HG03095 (cell line): ENCODE measurements at regions not wholly inside any gene's neighbourhood (a gene's known extent, or its start where the extent isn't known, plus 50 kb on each side); places are given as distances from the start of the nearest gene placed in this dataset.
"Not testable (repeated sequence)": the region's sequence is repeated elsewhere in the genome, so short reads cannot be mapped to it uniquely, and the experiment has no call there.

Experiments
- ATAC-seq: cut with Tn5 transposase; IDR thresholded peaks from one replicate; pipeline ENCODE4 v1.9.1; 2021; ENCODE audit warnings: moderate library complexity; ENCODE audit not compliant: unreplicated experiment

DNA sequence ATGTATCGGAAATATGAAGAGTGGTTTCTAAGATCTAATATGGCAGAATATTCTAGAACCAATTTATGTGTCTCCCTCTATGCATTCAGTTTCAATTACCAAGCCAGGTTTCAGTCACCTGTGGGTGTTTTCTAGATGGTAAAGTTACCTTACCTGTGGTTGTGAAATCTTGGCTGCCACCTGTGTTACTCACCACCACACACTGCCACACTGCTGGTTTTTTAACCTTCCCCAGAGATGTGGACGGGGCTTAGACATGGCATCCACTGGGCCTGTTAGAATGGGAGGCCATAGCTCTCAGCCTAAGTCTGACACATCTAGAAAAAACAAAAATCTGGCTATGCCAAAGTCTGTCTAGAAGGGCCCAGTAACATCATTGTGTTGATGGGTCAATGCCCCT lies 896.5 kb upstream of the PABPC4L start:
- no peak for ATAC-seq

DNA sequence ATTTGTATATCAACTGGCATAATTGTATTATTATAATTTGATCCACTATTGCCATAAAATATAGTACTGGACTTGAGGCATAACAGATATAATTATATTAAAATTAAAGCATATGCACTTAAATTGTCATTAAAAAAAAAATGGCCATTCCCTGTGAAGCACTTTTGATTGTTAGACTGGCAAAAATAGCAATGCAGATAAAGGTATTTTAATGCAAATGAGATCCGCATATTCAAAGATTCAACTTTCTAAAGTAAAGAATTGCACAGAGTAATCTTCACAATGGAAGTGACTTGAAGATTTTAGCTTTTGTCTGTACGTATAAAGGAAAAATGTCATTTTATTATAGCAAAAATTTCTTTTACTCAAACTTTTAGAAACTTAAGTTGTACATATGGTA lies 871.8 kb upstream of the PABPC4L start:
- ATAC-seq, result no peak

DNA sequence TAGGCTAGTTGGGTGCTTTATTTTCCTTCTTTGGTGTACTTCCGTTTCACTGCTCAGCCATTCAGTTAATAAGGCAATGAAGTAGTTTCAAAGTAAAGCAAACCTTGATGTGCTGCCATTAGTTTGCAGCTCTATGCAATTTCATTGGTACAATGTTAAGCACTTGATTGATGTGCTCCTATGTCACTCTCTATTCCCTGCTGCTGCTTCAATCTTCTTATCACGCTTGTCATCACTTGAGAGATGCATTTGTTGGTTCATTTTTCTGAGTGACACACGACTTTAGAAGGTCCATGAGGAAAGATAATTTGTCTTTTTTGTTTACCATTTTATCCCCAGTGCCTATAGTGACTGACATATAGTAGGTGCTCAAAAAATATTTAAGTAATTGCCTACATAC lies 871.0 kb upstream of the PABPC4L start:
- ATAC-seq, result no peak

DNA sequence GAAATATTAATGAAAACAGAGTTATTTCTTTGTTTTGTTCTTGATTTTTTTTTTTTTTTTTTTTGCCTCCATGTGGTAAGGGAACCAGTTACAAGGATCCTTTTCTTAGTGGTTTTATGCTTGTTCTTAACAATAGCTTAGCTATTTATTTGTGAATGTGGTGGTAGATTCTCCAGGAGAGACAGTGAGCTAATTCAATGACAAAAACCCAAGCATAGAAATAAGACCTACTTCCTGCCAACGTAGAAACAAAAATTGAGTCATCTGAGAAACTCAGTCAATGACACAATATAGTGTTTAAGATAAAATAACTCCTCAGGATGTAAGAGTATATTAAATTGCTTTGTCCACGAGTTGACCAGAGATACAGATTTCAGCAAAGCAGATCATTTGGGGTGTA lies 863.8 kb upstream of the PABPC4L start:
- no peak for ATAC-seq

DNA sequence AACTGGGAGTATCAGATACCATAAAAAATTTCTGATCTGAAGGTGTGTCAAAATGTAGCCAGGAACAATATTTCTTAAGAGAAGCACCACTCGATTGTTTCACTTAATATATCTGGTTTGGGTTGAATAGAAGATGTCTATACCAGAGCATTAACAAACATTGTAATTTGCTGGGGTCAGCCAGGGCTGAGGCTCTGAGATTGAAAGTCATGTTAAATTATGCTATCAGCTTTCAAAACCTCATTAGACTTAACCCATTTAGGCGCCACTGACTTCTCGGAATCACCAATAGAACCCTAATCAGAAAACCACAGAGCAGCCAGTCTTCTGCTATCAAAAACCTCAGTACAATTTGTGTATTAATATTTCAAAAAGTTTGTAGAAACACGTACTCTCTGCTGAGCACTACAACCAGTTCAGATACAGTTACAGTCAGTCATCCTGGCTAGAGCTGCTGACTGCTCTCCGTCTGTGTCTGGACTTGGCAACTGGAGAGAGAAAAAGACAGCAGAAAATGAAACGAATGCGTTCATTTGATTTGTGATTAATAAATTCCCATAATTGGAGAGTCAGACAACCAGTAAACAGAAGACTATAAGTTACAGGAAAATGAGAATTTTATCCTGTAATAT lies 848.6 kb upstream of the PABPC4L start:
- ATAC-seq, result no peak

DNA sequence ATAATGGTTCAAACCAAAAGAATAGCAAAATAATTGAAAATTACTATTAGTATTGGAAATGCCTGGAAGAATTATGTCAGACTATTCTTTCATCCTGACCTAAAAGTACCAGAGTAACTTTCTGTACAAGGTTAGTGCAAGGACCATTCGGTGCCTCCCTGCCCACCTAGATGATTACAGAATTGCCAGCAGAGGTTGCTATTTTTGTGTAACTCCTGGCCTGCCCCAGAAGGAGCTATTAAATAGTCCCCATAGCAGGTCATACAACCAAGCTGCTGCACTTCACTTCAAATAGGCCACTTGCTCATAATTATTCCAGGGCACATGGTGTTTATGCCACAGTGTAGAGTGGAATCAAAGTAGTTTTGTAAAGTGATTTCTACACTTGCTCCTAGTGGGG lies 831.1 kb upstream of the PABPC4L start:
- no peak for ATAC-seq

DNA sequence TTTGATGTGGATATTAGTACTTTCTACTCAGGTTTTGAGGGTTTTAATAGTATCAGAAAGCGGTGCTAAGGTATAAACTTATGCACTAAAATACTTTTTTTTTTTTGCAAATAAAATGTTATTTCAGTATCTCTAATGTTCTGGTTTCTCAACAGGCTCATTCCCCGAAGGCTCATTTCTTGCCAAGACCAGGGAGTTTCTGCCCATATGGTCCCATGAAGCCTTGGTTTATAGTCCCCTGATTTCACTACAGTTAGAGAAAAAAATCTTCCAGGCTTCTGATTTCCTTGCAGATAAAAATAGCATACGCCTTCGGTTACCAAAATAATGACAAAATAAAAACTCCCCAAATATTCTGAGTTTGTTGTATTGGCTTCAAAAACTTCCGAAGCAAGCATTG lies 814.2 kb upstream of the PABPC4L start:
- ATAC-seq, result no peak

DNA sequence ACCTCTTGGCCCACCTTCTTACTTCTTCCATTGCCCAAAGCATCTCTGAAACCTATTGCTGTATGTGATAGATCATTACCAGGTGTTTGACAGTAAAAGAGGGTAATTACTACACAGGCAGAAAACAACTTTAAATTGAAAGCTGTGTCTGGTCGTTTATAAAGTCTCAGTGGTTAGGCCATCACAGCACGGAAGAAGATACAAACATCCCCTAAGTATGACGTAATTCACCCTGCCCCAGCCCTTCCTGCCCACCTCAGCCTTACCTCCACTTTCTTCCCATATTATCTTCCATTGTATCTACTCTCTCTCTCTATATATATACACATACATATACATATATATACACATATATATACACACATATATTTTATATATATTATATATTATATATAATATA lies 805.8 kb upstream of the PABPC4L start:
- no peak for ATAC-seq

DNA sequence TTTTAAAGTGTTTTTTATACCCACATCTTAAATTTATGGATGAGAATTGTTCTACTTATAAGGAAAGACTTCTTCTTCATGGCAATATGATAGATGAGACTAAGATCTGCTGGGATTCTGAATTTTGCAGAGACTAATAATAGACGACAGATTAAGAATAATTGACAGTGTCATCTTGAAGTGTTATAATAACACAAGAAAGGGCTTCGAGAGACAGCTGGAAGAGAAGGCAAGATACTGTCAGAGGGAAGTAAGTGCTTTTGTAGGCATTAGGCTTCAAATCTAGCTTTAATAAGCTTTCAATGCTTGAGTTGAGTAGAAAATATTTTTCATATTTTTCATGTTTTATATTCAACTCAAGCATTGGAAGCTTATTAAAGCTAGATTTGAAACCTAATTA lies 797.6 kb upstream of the PABPC4L start:
- ATAC-seq, result no peak

DNA sequence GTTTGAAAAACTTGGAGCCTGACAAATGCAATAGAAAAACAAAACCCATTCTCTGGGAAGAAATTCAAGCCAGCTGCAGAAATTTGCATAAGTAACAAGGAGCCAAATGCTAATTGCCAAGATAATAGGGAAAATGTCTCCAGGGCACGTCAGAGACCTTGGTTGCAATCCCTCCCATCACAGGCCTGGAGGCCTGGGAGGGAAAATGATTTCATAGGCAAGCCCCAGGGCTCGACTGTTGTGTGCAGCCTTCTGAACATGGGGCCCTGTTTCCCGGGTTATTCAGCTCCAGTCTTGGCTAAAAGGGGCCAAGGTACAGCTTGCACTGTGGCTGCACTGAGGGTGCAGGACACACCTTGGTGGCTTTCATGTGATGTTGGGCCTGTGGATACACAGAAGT lies 760.4 kb upstream of the PABPC4L start:
- ATAC-seq, result no peak

DNA sequence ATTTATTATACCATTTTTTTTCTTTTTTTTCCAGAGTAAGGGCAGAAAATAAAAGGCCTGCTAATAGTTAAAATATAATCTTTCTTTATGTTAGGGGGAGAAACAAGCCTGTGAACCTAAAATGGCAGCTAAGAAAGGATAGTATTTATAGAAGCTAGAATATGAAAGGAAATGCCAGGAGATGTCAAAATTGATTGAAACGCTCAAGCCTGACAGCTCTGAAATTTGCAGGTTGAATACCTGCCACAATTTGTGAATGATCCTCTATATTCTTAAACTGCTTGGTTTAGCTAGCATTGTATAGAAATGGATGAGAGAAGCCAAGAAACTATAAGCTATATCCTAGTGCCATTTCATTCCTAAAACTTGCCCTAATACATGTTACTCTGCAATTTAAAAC lies 757.3 kb upstream of the PABPC4L start:
- no peak for ATAC-seq

DNA sequence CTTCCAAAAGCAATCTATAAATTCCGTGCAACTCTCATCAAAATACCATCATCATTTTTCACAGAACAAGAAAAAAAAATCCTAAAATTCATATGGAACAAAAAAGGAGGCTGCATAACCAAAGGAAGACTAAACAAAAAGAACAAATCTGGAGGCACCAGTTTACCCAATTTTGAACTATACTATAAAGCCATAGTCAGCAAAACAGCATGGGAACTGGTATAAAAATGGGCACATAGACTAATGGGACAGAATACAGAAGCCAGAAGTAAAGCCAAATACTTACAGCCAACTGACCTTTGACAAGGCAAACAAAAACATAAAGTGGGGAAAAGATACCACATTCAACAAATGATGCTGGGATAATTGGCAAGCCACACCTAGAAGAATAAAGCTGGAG lies 753.5 kb upstream of the PABPC4L start:
- no peak for ATAC-seq

DNA sequence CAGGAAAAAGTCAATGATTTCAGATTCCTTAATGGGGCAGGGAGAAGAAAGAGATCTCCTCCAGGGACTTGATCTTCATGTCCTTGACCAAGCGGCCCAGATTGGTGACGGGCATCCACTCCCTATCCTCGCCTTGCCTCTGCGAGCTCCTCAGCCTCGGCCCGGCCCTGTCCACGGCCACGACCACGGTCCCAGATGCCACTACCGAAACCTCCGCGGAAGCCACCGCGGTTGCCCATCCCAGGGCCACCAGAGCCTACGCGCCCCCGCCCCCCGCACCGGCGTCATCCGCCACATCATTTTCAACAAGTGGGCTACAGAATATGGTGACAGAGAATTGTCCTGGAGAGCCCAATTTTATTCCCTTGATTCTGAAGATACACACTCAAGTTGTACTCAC lies 751.2 kb upstream of the PABPC4L start:
- no peak for ATAC-seq

DNA sequence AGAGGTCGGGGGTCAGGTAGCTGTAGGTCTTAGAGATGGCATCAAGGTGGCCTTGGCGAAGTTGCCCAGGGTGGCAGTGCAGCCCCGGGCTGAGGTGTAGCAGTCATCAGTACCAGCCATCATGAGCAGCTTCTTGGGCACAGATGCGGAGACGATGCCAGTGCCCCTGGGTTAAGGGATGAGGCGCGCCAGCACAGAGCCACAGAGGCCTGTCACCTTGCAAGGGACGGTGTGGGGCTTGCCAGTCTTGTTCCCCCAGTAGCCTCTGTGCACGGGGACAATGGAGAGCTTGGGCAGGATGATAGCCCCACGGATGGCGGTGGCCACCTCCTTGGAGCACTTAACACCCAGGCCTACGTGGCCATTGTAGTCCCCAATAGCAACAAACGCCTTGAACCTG lies 750.7 kb upstream of the PABPC4L start:
- no peak for ATAC-seq

DNA sequence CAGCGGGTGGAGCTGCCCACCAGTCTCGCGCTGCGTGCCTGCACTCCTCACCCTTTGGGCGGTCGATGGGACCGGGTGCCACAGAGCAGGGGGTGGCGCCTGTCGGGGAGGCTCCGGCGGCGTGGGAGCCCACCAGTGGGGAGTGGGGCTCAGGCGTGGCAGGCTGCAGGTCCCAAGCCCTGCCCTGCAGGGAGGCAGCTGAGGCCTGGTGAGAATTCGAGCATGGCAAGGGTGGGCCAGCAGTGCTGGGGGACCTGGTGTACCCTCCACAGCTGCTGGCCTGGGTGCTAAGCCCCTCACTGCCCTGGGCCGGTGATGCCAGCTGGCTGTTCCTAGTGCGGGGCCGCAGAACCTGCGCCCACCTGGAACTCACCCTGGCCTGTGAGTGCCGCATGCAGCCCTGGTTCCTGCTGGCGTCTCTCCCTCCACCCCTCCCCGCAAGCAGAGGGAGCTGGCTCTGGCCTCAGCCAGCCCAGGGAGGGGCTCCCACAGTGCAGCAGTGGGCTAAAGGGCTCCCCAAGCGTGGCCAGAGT lies 746.6 kb upstream of the PABPC4L start:
- no peak for ATAC-seq

DNA sequence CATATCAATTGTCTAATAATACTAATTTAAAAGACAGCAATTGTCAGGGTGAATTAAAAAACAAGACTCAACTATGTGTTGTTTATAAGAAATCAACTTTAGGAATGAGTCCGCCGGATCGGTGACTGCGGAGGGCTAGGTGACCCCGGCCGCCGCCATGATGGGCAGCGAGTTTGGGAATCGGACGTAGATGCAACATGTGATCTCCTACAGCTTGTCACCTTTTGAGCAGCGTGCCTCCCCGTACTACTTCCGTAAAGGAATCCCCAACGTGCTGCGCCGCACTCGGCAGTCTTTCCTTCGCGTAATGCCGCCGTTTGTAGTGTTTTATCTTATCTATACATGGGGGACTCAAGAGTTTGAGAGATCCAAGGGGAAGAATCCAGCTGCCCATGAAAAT lies 742.5 kb upstream of the PABPC4L start:
- ATAC-seq, result no peak

DNA sequence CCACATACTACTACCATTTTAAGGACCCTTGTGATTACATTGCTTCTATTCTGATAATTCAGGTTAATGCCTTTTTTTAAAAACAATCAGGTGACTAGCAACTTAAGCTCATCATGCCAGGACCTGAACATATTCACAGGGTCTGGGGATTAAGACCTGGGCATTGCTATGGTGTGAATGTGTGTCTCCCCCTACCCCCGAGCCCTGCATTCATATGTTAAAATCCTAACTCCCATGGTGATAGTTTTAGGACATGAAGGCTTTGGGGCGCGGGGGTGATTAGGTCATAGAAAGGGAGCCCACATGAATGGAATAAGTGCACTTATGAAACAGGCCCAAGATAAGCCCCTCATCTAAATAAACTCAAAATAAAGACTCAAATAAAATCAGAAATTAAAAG lies 734.4 kb upstream of the PABPC4L start:
- ATAC-seq, result no peak

DNA sequence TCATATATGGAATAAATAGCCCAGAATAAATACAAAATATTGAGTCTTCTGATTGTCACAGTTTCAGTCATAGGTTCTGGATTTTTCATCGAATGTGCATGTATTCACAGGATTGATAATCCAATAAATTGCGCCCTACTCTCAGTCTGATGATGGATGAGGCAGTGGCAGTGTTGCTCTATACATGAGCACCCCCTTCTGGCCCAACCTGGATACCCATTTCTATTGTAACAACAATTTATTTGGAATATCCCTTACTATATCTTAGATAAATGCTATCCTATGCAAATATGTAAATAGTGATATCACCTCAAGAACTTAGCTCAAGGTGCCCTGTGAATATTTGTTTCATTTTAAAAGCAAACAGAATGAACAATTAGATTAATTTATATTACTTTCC lies 733.7 kb upstream of the PABPC4L start:
- no peak for ATAC-seq

DNA sequence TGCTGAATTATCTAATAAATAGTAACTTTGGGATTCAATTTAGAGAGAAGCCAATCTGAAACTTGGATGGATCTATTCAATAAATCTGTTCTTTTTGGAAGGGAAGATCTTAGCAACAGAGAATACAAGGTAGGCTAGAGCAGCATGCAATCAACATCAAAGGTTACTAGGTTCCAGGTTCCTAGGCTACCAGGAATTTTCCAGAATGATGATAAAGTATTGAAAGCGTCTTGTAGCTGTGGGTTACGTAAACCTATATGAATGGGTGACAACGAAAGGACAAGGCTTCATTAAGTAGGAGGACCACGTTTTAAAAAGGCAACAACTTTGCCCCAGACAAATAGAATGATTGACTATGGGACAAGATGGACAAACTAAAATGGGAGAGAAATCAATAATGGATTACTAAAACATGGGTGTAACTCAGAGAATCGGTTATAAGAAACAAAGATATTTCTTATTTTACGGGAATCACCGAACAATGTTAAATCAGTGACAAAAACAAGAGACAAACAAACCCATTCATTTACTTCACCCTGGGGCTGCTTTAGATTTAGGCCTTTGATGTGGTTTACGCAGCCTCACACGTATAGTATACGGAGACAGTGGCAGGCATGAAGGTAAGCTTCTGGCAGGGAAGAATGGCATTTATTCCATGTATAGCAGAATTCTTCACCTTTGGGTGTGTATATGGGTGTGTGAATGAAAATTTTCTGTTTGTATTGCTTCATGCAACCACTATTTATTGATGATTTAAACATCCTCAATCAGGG lies 732.6 kb upstream of the PABPC4L start:
- no peak for ATAC-seq

DNA sequence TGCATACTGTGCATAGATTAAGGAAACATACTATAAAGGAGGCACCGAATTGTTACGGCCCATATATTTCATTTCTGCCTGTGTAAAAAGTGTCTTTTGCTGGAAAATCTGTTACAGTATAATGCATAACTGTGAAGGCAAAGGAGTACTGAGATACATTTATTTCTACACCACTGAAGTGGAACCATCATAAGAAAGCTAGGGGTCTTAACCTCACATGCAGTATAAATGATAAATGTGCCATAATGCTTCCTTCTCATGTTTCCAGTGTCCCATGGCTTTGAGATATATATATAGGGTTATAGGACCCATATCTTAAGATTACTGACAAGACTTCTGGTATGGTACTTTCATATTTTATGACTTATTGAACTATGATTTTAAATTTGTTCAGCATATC lies 713.8 kb upstream of the PABPC4L start:
- no peak for ATAC-seq

DNA sequence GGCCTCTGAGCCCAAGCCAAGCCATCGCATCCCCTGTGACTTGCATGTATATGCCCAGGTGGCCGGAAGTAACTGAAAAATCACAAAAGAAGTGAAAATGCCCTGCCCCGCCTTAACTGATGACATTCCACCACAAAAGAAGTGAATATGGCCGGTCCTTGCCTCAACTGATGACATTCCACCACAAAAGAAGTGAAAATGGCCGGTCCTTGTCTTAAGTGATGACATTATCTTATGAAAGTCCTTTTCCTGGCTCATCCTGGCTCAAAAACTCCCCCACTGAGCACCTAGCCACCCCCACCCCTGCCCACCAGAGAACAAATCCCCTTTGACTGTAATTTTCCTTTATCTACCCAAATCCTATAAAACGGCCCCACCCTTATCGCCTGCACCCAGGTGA lies 712.7 kb upstream of the PABPC4L start:
- ATAC-seq, result not testable (repeated sequence)

DNA sequence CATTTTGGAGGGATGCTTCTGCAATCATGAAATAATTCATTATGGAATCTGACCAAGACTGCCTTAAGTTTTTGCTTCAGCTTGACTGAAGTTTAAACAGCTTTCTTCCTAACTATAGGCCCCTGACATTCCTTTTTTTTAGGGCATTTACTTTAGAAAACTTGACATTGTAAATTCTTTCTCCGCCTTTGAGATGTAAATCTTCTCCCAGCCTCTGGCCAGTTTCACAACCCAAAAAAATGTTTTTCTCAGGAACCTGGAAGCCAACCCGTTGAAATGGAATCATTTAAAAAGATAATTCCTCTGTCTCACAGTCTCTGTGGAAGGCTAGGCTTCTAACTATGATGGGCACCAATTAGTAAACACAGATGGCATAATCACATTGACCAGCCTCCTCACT lies 710.4 kb upstream of the PABPC4L start:
- ATAC-seq, result no peak
